Heart right ventricle (tissue), 16 donors: ENCODE measurements at regions not wholly inside any gene's neighbourhood (a gene's known extent, or its start where the extent isn't known, plus 50 kb on each side); places are given as distances from the start of the nearest gene placed in this dataset.

Experiments
- ATAC-seq, 8 donors: fragments of 200-7000 bp; cut with Tn5 transposase; one replicate each; pipeline ENCODE4 v1.9.1; 2020; ENCODE audit warnings: mild to moderate bottlenecking in 8 of 8, moderate library complexity in 8 of 8, moderate number of reproducible peaks in 1 of 8
- DNase-seq, 2 donors: peaks; one replicate each; pipeline ENCODE4 v3.0.0-alpha.2; 2020
- H3K27ac ChIP-seq, 10 donors: fragments of 200-600 bp; sonication (generic) in 2 of 10; one replicate each; pipeline versions ENCODE4 v1.5.0 to v1.8.0; 2020 to 2022; ENCODE audit warnings: mild to moderate bottlenecking in 3 of 10
- H3K27me3 ChIP-seq, 7 donors: fragments of 200-600 bp; one replicate each; pipeline ENCODE4 v1.8.0; 2021 to 2022; ENCODE audit warnings: mild to moderate bottlenecking in 2 of 7
- H3K36me3 ChIP-seq, 9 donors: fragments of 200-600 bp; sonication (generic) in 1 of 9; one replicate each; pipeline versions ENCODE4 v1.5.0 to v1.8.0; 2020 to 2022; ENCODE audit warnings: mild to moderate bottlenecking in 2 of 9
- H3K4me1 ChIP-seq, 9 donors: fragments of 200-600 bp; sonication (generic) in 1 of 9; one replicate each; pipeline versions ENCODE4 v1.5.0 to v1.8.0; 2020 to 2022; ENCODE audit warnings: mild to moderate bottlenecking in 4 of 9
- H3K4me3 ChIP-seq, 10 donors: fragments of 200-600 bp; sonication (generic) in 2 of 10; one replicate each; pipeline versions ENCODE4 v1.5.0 to v1.8.0; 2020 to 2022; ENCODE audit warnings: mild to moderate bottlenecking in 7 of 10, moderate library complexity in 2 of 10
- H3K9me3 ChIP-seq, 11 donors: fragments of 200-600 bp in 10 of 11; sonication (generic) in 2 of 11; one replicate each; pipeline versions ENCODE4 v1.5.0 to v1.8.0; 2013 to 2022; ENCODE audit warnings: mild to moderate bottlenecking in 2 of 11, control low read depth in 1 of 11, moderate library complexity in 1 of 11
- CTCF ChIP-seq, 9 donors: fragments of 200-600 bp; sonication (generic) in 2 of 9; IDR thresholded peaks; one replicate each; pipeline versions ENCODE4 v1.5.0 to v1.8.0; 2021 to 2022; ENCODE audit warnings: antibody characterized with exemption in 9 of 9, mild to moderate bottlenecking in 5 of 9, moderate library complexity in 1 of 9
- WGBS, 2 donors: extraction: QIAGEN DNeasy Blood & Tissue Kit; methylation state at CpG; one replicate each; pipeline ENCODE4 v1.1.7; 2013; ENCODE audit warnings: inconsistent platforms in 1 of 2; 5-methylcytosine and 5-hydroxymethylcytosine counted together
- intact Hi-C, 10 donors: fragments of 100-400 bp; cut with DNase I; formaldehyde crosslinking; loops; one replicate each; pipeline versions ENCODE4 v1.11.1 to v1.14.2; 2022
- donor health status: Arrhythmogenic right ventricular cardiomyopathy.
- donor health status: ischemic (EF 13 %, LVEDD 7.1; RV severe dilation, severe dysfunction).
- donor health status: healthy with polysubstance abuse.
- donor health status: DM: no; HTN: yes; CAD: no.
- donor health status: DM: no; HTN: no; CAD: no.
- donor health status: ischemic (EF 25% LVEDD 6.9; RV normal size, moderate dysfunction).
- donor health status: ischemic (EF 25% LVEDD 5.7; RV mildly dilated, moderate dysfunction).
- donor health status: healthy.
- donor health status: DM: yes; HTN: yes; CAD: no.
- donor health status: Ischemic cardiomyopathy.
- donor health status: ischemic (EF 35%, LVEDD 5.7; RV mildly dilated, moderate dysfunction).
- donor health status: nonischemic (EF 11% LVEDD 7.7; RV severe dilation, severe dysfunction).
- donor health status: DM: yes; HTN: yes; CAD: no.
- donor health status: PGD.
- donor health status: ischemic (EF 29% LVEDD 5.4; RV normal size, mild dysfunction).
- donor health status: nonischemic (EF 23%, LVEDD 6.1; RV moderate dilation, normal function).

GRCh38 chr22:27420195-27420816 is 381.2 kb downstream of the MN1 start:
- DNase-seq (peak in 1 of 2 donors; percentile 36), ATAC-seq (peak in 6 of 8 donors; percentile 20 to 57 (median 38))
- Histone ChIP-seq H3K9me3 (peaks cover 0 to 4% (median 0%) of the 10 kb centered on the region in 11 donors), H3K27ac (peak overlapping the region in 9 of 10 donors; percentile 28 to 83 (median 69)), H3K27me3 (peaks cover 0 to 16% (median 11%) of the 10 kb centered on the region in 7 donors), H3K4me1 (peaks cover 14 to 31% (median 18%) of the 10 kb centered on the region in 9 donors), H3K36me3 (no peaks in the 10 kb centered on the region), H3K4me3 (no peak overlapping the region)
- 63 to 66% methylated on average over 6 of the region's 6 CpGs for WGBS, 2 donors
- TF ChIP-seq CTCF (IDR thresholded peaks at IDR 0.05): no peak
- intact Hi-C loops: loop anchor here in 1 of 10 donors (10.0 kb wide), 1 partner anchor 164 kb away; no protein-coding TSS in a partner anchor

- DNase-seq (peak; percentile 74 to 89), ATAC-seq (peak; percentile 82 to 92 (median 88))
- Histone ChIP-seq H3K36me3 (no peaks in the 10 kb centered on the region), H3K4me1 (peaks cover 14 to 31% (median 18%) of the 10 kb centered on the region in 9 donors), H3K9me3 (peaks cover 0 to 4% (median 0%) of the 10 kb centered on the region in 11 donors), H3K4me3 (peak overlapping the region in 2 of 10 donors; percentile 23 to 24), H3K27me3 (peaks cover 0 to 12% (median 9%) of the 10 kb centered on the region in 7 donors), H3K27ac (peak overlapping the region in 9 of 10 donors; percentile 17 to 83 (median 69))
- intact Hi-C loops: loop anchor here in 1 of 10 donors (10.0 kb wide), 1 partner anchor 164 kb away; no protein-coding TSS in a partner anchor
- WGBS, 2 donors: 8 to 10% methylated on average over 27 of the region's 27 CpGs
- no peak for TF ChIP-seq CTCF (IDR thresholded peaks at IDR 0.05)
Observed at GRCh38 chr22:27420817-27421361, 380.7 kb downstream of the MN1 start.

- DNase-seq (no peak), ATAC-seq (no peak)
- TF ChIP-seq CTCF (IDR thresholded peaks at IDR 0.05): no peak
- H3K27me3 ChIP-seq: peaks cover 0 to 11% (median 0%) of the 10 kb centered on the region in 7 donors
- peaks cover 12 to 26% (median 18%) of the 10 kb centered on the region in 9 donors for H3K4me1 ChIP-seq
- intact Hi-C loops: loop anchor here in 1 of 10 donors (10.0 kb wide), 1 partner anchor 162 kb away; no protein-coding TSS in a partner anchor
- H3K36me3 ChIP-seq: no peaks in the 10 kb centered on the region
- no peak overlapping the region for H3K27ac ChIP-seq
- H3K4me3 ChIP-seq: no peak overlapping the region
- H3K9me3 ChIP-seq: peaks cover 0 to 11% (median 0%) of the 10 kb centered on the region in 11 donors
Observed at GRCh38 chr22:27422442-27422841, 379.1 kb downstream of the MN1 start.

GRCh38 chr22:27424319-27424718 is 377.2 kb downstream of the MN1 start:
- H3K9me3 ChIP-seq: peaks cover 0 to 16% (median 0%) of the 10 kb centered on the region in 11 donors
- H3K4me1 ChIP-seq: peaks cover 12 to 25% (median 17%) of the 10 kb centered on the region in 9 donors
- H3K36me3 ChIP-seq: no peaks in the 10 kb centered on the region
- peaks cover 0 to 19% (median 9%) of the 10 kb centered on the region in 7 donors for H3K27me3 ChIP-seq
- intact Hi-C loops: loop anchor here in 1 of 10 donors (10.0 kb wide), 1 partner anchor 160 kb away; no protein-coding TSS in a partner anchor
- ATAC-seq (no peak), DNase-seq (no peak)
- no peak overlapping the region for H3K27ac ChIP-seq
- no peak overlapping the region for H3K4me3 ChIP-seq
- TF ChIP-seq CTCF (IDR thresholded peaks at IDR 0.05): no peak
